ENCODE measurements at regions not wholly inside any gene's neighbourhood (a gene's known extent, or its start where the extent isn't known, plus 50 kb on each side); places are given as distances from the start of the nearest gene placed in this dataset.

DNA sequence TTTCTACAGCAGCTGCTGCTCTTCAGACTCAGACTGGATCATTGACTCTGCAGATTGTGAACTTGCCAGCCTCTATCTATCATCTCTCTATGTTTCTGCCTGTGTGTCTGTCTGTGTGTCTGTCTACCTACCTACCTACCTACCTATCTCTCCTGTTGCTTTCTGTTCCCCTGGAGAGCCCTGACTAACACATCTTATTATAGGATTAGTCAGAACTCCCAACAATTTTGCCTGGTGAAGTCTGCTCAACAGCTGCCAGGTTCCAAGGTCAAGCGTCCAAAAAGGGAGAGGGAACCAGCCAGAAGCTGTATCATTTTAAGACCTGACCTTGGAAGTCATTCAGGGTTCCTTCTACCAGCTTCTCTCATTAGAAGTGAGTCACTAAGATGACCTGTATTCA lies 579.0 kb upstream of the DPP6 start:
- no peaks in the 10 kb centered on the region for H3K27me3 ChIP-seq
- WGBS, 5 donors, result 29 to 61% (median 42%) methylated on average over 1 of the region's 1 CpG
- H3K4me1 ChIP-seq, result no peaks in the 10 kb centered on the region
- H3K4me3 ChIP-seq, result no peak overlapping the region
- DNase-seq, result no peak
- H3K9me3 ChIP-seq, result no peaks in the 10 kb centered on the region
- TF ChIP-seq POLR2A (IDR thresholded peaks at IDR 0.05) (no peak), POLR2AphosphoS5 (IDR thresholded peaks at IDR 0.05) (no peak), EP300 (IDR thresholded peaks at IDR 0.05) (no peak)
- TF ChIP-seq, protein P1, sequence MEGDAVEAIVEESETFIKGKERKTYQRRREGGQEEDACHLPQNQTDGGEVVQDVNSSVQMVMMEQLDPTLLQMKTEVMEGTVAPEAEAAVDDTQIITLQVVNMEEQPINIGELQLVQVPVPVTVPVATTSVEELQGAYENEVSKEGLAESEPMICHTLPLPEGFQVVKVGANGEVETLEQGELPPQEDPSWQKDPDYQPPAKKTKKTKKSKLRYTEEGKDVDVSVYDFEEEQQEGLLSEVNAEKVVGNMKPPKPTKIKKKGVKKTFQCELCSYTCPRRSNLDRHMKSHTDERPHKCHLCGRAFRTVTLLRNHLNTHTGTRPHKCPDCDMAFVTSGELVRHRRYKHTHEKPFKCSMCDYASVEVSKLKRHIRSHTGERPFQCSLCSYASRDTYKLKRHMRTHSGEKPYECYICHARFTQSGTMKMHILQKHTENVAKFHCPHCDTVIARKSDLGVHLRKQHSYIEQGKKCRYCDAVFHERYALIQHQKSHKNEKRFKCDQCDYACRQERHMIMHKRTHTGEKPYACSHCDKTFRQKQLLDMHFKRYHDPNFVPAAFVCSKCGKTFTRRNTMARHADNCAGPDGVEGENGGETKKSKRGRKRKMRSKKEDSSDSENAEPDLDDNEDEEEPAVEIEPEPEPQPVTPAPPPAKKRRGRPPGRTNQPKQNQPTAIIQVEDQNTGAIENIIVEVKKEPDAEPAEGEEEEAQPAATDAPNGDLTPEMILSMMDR (IDR thresholded peaks at IDR 0.05), result no peak
- no peaks in the 10 kb centered on the region for H3K36me3 ChIP-seq
- H3K27ac ChIP-seq, result no peak overlapping the region
- intact Hi-C loops (cut with DNase I; ENCODE audit: low total_unique reads), result no loop called here

DNA sequence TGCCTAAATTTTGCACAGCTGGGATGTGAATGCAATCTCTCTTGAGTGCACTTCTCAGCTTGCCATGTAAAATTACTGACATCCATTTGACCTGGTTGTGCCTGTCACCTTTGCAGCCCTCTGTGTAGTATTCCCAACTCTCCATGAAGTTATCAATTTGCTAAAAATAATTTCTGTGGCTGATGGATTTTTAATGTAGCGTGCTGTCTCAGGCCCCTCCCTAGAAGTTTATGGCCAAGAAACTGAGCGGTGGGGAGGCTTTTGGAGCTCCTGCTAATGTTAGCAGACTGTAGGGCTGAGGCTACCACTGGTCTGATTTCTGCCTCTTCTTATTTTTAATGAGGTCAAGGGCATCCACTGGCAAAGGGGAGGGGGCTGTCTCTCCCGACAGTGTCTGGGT lies 577.0 kb upstream of the DPP6 start:
- TF ChIP-seq EP300 (IDR thresholded peaks at IDR 0.05) (no peak), POLR2AphosphoS5 (IDR thresholded peaks at IDR 0.05) (no peak), POLR2A (IDR thresholded peaks at IDR 0.05) (no peak)
- TF ChIP-seq, protein P1 (IDR thresholded peaks at IDR 0.05), result no peak
- DNase-seq, result peak in 1 of 2 donors; percentile 6
- no peak overlapping the region for H3K27ac ChIP-seq
- intact Hi-C loops (cut with DNase I; ENCODE audit: low total_unique reads), result no loop called here
- WGBS, 5 donors, result 71 to 84% (median 79%) methylated on average over 3 of the region's 3 CpGs
- peaks cover 0 to 13% (median 9%) of the 10 kb centered on the region in 4 donors for H3K9me3 ChIP-seq
- no peaks in the 10 kb centered on the region for H3K27me3 ChIP-seq
- no peaks in the 10 kb centered on the region for H3K36me3 ChIP-seq
- no peak overlapping the region for H3K4me3 ChIP-seq
- H3K4me1 ChIP-seq, result no peaks in the 10 kb centered on the region

DNA sequence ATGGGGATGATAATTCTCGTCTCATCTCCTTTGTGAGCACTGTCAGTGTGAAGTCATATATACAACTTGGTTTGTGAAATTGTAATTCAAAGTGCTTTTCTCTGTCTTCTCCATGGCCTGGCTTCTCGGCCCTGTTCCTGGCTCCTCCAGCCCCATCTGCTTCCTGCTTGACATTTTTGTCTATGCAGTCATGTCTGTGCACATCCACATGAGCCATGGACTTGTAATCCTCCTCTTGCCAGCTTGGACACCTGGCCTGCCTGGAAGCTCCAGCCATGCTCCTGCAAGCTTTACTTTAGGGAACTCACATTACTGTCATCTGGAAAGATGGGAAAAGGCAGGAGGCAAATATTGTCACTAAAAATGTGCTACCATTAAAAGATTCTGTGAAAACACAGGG lies 576.0 kb upstream of the DPP6 start:
- H3K4me1 ChIP-seq, result no peaks in the 10 kb centered on the region
- no peaks in the 10 kb centered on the region for H3K36me3 ChIP-seq
- peaks cover 0 to 13% (median 9%) of the 10 kb centered on the region in 4 donors for H3K9me3 ChIP-seq
- no peak overlapping the region for H3K27ac ChIP-seq
- TF ChIP-seq EP300 (IDR thresholded peaks at IDR 0.05) (no peak), POLR2AphosphoS5 (IDR thresholded peaks at IDR 0.05) (no peak), POLR2A (IDR thresholded peaks at IDR 0.05) (no peak)
- TF ChIP-seq, protein P1 (IDR thresholded peaks at IDR 0.05), result no peak
- DNase-seq, result no peak
- intact Hi-C loops (cut with DNase I; ENCODE audit: low total_unique reads), result no loop called here
- H3K27me3 ChIP-seq, result no peaks in the 10 kb centered on the region
- no peak overlapping the region for H3K4me3 ChIP-seq
- WGBS, 5 donors, result 72 to 84% (median 75%) methylated on average over 2 of the region's 2 CpGs

DNA sequence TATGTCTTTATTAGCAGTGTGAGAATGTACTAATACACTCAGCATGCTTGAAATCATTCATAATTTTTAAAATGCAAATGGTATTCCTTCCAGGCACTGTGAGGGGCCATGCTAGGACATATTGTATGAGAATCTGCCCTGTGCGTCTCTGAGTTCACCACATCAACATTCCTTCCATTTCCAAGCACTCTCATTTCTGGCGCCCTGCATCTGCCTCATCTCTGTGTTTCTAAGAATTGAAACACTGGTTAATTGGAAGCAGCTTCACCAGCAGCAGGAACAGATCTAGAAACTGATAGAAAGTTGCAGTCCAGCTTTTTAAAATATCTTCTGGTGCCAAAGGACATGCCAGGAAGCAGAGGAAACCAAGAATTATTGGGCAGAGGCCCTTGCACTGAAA lies 555.9 kb upstream of the DPP6 start:
- no peaks in the 10 kb centered on the region for H3K4me1 ChIP-seq
- peaks cover 0 to 12% (median 2%) of the 10 kb centered on the region in 4 donors for H3K9me3 ChIP-seq
- no peak overlapping the region for H3K27ac ChIP-seq
- WGBS, 5 donors, result 77 to 91% (median 87%) methylated on average over 2 of the region's 2 CpGs
- intact Hi-C loops (cut with DNase I; ENCODE audit: low total_unique reads), result no loop called here
- no peaks in the 10 kb centered on the region for H3K36me3 ChIP-seq
- DNase-seq, result peak in 1 of 2 donors; percentile 29
- TF ChIP-seq EP300 (IDR thresholded peaks at IDR 0.05), result no peak
- no peak for TF ChIP-seq POLR2A (IDR thresholded peaks at IDR 0.05)
- no peak for TF ChIP-seq POLR2AphosphoS5 (IDR thresholded peaks at IDR 0.05)
- TF ChIP-seq, protein P1 (IDR thresholded peaks at IDR 0.05), result no peak
- H3K27me3 ChIP-seq, result no peaks in the 10 kb centered on the region
- H3K4me3 ChIP-seq, result no peak overlapping the region
